ENCODE measurements at regions not wholly inside any gene's neighbourhood (a gene's known extent, or its start where the extent isn't known, plus 50 kb on each side); places are given as distances from the start of the nearest gene placed in this dataset.

GRCh38 chr13:110001670-110002275 is 215.4 kb upstream of the IRS2 start:
- H3K4me1 Mint-ChIP-seq = no peaks in the 10 kb centered on the region; the same call in 2 of the 3 replicates

More at GRCh38 chr13:110001670-110002275, 215.4 kb upstream of the IRS2 start:
- Histone ChIP-seq H3K9me2 (ENCODE audit: insufficient read depth) (peaks cover 16% of the 10 kb centered on the region), H3K4me2 (no peak overlapping the region), H3K27me3 (ENCODE audit: insufficient read depth) (no peaks in the 10 kb centered on the region), H3K27ac (ENCODE audit: low read depth) (no peak overlapping the region), H2AFZ (no peak overlapping the region), H3K36me3 (ENCODE audit: insufficient read depth) (no peaks in the 10 kb centered on the region), H3K4me1 (ENCODE audit: insufficient read depth) (no peaks in the 10 kb centered on the region), H4K20me1 (replicated peaks; ENCODE audit: insufficient read depth) (no peaks in the 10 kb centered on the region), H3K4me3 (no peak overlapping the region), H3K79me2 (replicated peaks; ENCODE audit: insufficient read depth) (no peaks in the 10 kb centered on the region), H3F3A (replicated peaks; ENCODE audit: low read depth) (no peaks in the 10 kb centered on the region)
- H3K4me3 Mint-ChIP-seq = no peak overlapping the region
- no peaks in the 10 kb centered on the region for H3K9me3 Mint-ChIP-seq
- no peak overlapping the region for H3K27ac Mint-ChIP-seq
- TF ChIP-seq EZH2phosphoT487 (IDR thresholded peaks at IDR 0.05; ENCODE audit: unreplicated experiment) (no peak), ZNF462 (CRISPR knock-in tag; IDR thresholded peaks at IDR 0.05) (no peak), EZH2 (IDR thresholded peaks at IDR 0.05; ENCODE audit: low read depth, unreplicated experiment) (no peak), ZNF331 (CRISPR knock-in tag; IDR thresholded peaks at IDR 0.05; ENCODE audit: low read depth) (no peak), JUNB (IDR thresholded peaks at IDR 0.05; ENCODE audit: unreplicated experiment) (no peak), NANOG (IDR thresholded peaks at IDR 0.05; ENCODE audit: borderline replicate concordance) (no peak), POLR2AphosphoS5 (IDR thresholded peaks at IDR 0.05; ENCODE audit: low read depth) (no peak), ZNF114 (CRISPR knock-in tag; IDR thresholded peaks at IDR 0.05) (no peak), STAT1 (IDR thresholded peaks at IDR 0.05; ENCODE audit: unreplicated experiment) (no peak), ETS1 (IDR thresholded peaks at IDR 0.05) (no peak), CREB1 (CRISPR knock-in tag; IDR thresholded peaks at IDR 0.05; ENCODE audit: low read depth) (no peak), REST (IDR thresholded peaks at IDR 0.05; ENCODE audit: unreplicated experiment) (no peak)
- TF ChIP-seq, protein P1, sequence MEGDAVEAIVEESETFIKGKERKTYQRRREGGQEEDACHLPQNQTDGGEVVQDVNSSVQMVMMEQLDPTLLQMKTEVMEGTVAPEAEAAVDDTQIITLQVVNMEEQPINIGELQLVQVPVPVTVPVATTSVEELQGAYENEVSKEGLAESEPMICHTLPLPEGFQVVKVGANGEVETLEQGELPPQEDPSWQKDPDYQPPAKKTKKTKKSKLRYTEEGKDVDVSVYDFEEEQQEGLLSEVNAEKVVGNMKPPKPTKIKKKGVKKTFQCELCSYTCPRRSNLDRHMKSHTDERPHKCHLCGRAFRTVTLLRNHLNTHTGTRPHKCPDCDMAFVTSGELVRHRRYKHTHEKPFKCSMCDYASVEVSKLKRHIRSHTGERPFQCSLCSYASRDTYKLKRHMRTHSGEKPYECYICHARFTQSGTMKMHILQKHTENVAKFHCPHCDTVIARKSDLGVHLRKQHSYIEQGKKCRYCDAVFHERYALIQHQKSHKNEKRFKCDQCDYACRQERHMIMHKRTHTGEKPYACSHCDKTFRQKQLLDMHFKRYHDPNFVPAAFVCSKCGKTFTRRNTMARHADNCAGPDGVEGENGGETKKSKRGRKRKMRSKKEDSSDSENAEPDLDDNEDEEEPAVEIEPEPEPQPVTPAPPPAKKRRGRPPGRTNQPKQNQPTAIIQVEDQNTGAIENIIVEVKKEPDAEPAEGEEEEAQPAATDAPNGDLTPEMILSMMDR (conservative IDR thresholded peaks at IDR 0.05; ENCODE audit: low read depth in 2 of 2) = no peak
- peaks cover 6% of the 10 kb centered on the region for H3K27me3 Mint-ChIP-seq (ENCODE audit: insufficient read depth, low read depth, poor library complexity)
- no peak for DNase-seq (ENCODE audit: low spot score)
- no peak for ATAC-seq
- H3K36me3 Mint-ChIP-seq (ENCODE audit: low read depth) = no peaks in the 10 kb centered on the region
